Gastrocnemius medialis (tissue), 4 donors: ENCODE measurements at regions not wholly inside any gene's neighbourhood (a gene's known extent, or its start where the extent isn't known, plus 50 kb on each side); places are given as distances from the start of the nearest gene placed in this dataset.

Source experiments
- ATAC-seq, 2 donors: fragments of 150-250 bp; one replicate each; pipeline ENCODE4 v1.9.1; 2016
- DNase-seq, 2 donors: peaks; one replicate each; pipeline ENCODE4 v3.0.0-alpha.2; 2019
- H3K27ac ChIP-seq, 4 donors: fragments of 200-600 bp; sonication (generic); 1 replicate in 1 of 4; 2 replicates in 3 of 4; pipeline ENCODE4 v1.5.1; 2016 to 2018; ENCODE audit warnings: mild to moderate bottlenecking in 2 of 4, moderate library complexity in 1 of 4
- H3K27me3 ChIP-seq, 3 donors: fragments of 200-600 bp; sonication (generic) in 2 of 3; 1 replicate in 1 of 3; 2 replicates in 2 of 3; pipeline versions ENCODE4 v1.5.1 to v1.6.0; 2016 to 2019; ENCODE audit warnings: mild to moderate bottlenecking in 1 of 3, moderate library complexity in 1 of 3
- H3K36me3 ChIP-seq, 2 donors: fragments of 200-600 bp; sonication (generic) in 1 of 2; one replicate each; pipeline ENCODE4 v1.5.1; 2017 to 2018
- H3K4me1 ChIP-seq, 2 donors: fragments of 200-600 bp; sonication (generic) in 1 of 2; one replicate each; pipeline ENCODE4 v1.5.1; 2016 to 2017; ENCODE audit warnings: mild to moderate bottlenecking in 2 of 2
- H3K4me3 ChIP-seq, 4 donors: fragments of 200-600 bp; sonication (generic) in 3 of 4; 1 replicate in 1 of 4; 2 replicates in 3 of 4; pipeline ENCODE4 v1.5.1; 2016 to 2019; ENCODE audit warnings: mild to moderate bottlenecking in 2 of 4
- H3K9me3 ChIP-seq, 3 donors: fragments of 200-600 bp; sonication (generic) in 2 of 3; 1 replicate in 1 of 3; 2 replicates in 2 of 3; pipeline ENCODE4 v1.5.1; 2016 to 2019
- CTCF ChIP-seq, 5 experiments: fragments of 450-650 bp in 3 of 5; fragments of 200-600 bp in 2 of 5; sonication (generic) in 2 of 5; IDR thresholded peaks in 4 of 5; conservative IDR thresholded peaks in 1 of 5; 1 replicate in 4 of 5; 2 replicates in 1 of 5; pipeline ENCODE4 v1.5.1; 2016 to 2019; ENCODE audit warnings: antibody characterized with exemption in 5 of 5, mild to moderate bottlenecking in 3 of 5, moderate library complexity in 3 of 5
- POLR2A ChIP-seq, 2 donors: fragments of 450-650 bp; IDR thresholded peaks; one replicate each; pipeline ENCODE4 v1.6.1; 2017; ENCODE audit warnings: antibody characterized with exemption in 2 of 2, mild to moderate bottlenecking in 2 of 2, moderate library complexity in 2 of 2
- in situ Hi-C, 4 donors: fragments of 200-750 bp; cut with MboI; loops; one replicate each; pipeline versions ENCODE4 v1.15.0 to v1.8.0; 2017; ENCODE audit warnings: low sequenced_read_pairs in 4 of 4
- intact Hi-C: fragments of 100-400 bp; cut with DNase I; formaldehyde crosslinking; loops from one replicate; pipeline ENCODE4 v1.15.1; 2023; ENCODE audit warnings: low total_unique reads

GRCh38 chr13:81577601-81578195, 1236.8 kb upstream of the SPRY2 start:
- no peak overlapping the region for H3K27ac ChIP-seq
- no peaks in the 10 kb centered on the region for H3K27me3 ChIP-seq
- TF ChIP-seq POLR2A (IDR thresholded peaks at IDR 0.05) (no peak), CTCF (IDR thresholded peaks at IDR 0.05 in 4 of 5, conservative IDR thresholded peaks at IDR 0.05 in 1 of 5) (no peak)
- in situ Hi-C loops (no loop called here), intact Hi-C loops (no loop called here)
- no peaks in the 10 kb centered on the region for H3K36me3 ChIP-seq
- H3K4me3 ChIP-seq = no peak overlapping the region
- ATAC-seq = no peak
- no peaks in the 10 kb centered on the region for H3K4me1 ChIP-seq
- no peak for DNase-seq
- H3K9me3 ChIP-seq = no peaks in the 10 kb centered on the region

- Histone ChIP-seq H3K27ac (no peak overlapping the region), H3K36me3 (no peaks in the 10 kb centered on the region), H3K4me3 (no peak overlapping the region), H3K9me3 (no peaks in the 10 kb centered on the region), H3K27me3 (no peaks in the 10 kb centered on the region), H3K4me1 (no peaks in the 10 kb centered on the region)
- in situ Hi-C loops = no loop called here
- no peak for ATAC-seq
- DNase-seq = no peak
- no peak for TF ChIP-seq CTCF (IDR thresholded peaks at IDR 0.05 in 4 of 5, conservative IDR thresholded peaks at IDR 0.05 in 1 of 5)
- TF ChIP-seq POLR2A (IDR thresholded peaks at IDR 0.05) = no peak
- intact Hi-C loops = no loop called here
Observed at GRCh38 chr13:81568824-81569223, 1227.9 kb upstream of the SPRY2 start.

GRCh38 chr13:81565849-81566248, 1224.9 kb upstream of the SPRY2 start:
- TF ChIP-seq POLR2A (IDR thresholded peaks at IDR 0.05) (no peak), CTCF (IDR thresholded peaks at IDR 0.05 in 4 of 5, conservative IDR thresholded peaks at IDR 0.05 in 1 of 5) (no peak)
- no peak overlapping the region for H3K4me3 ChIP-seq
- in situ Hi-C loops (no loop called here), intact Hi-C loops (no loop called here)
- DNase-seq = no peak
- ATAC-seq = no peak
- no peaks in the 10 kb centered on the region for H3K4me1 ChIP-seq
- H3K9me3 ChIP-seq = no peaks in the 10 kb centered on the region
- no peaks in the 10 kb centered on the region for H3K27me3 ChIP-seq
- H3K36me3 ChIP-seq = no peaks in the 10 kb centered on the region
- H3K27ac ChIP-seq = no peak overlapping the region

GRCh38 chr13:81563091-81563490, 1222.2 kb upstream of the SPRY2 start:
- in situ Hi-C loops = no loop called here
- Histone ChIP-seq H3K27me3 (no peaks in the 10 kb centered on the region), H3K4me1 (no peaks in the 10 kb centered on the region), H3K36me3 (no peaks in the 10 kb centered on the region), H3K9me3 (no peaks in the 10 kb centered on the region), H3K27ac (no peak overlapping the region), H3K4me3 (no peak overlapping the region)
- ATAC-seq = no peak
- intact Hi-C loops = no loop called here
- no peak for DNase-seq
- TF ChIP-seq POLR2A (IDR thresholded peaks at IDR 0.05) (no peak), CTCF (IDR thresholded peaks at IDR 0.05 in 4 of 5, conservative IDR thresholded peaks at IDR 0.05 in 1 of 5) (no peak)

- no peak overlapping the region for H3K27ac ChIP-seq
- no peaks in the 10 kb centered on the region for H3K4me1 ChIP-seq
- no peaks in the 10 kb centered on the region for H3K36me3 ChIP-seq
- no peaks in the 10 kb centered on the region for H3K27me3 ChIP-seq
- no peak overlapping the region for H3K4me3 ChIP-seq
- in situ Hi-C loops (no loop called here), intact Hi-C loops (no loop called here)
- ATAC-seq (no peak), DNase-seq (no peak)
- no peak for TF ChIP-seq POLR2A (IDR thresholded peaks at IDR 0.05)
- no peak for TF ChIP-seq CTCF (IDR thresholded peaks at IDR 0.05 in 4 of 5, conservative IDR thresholded peaks at IDR 0.05 in 1 of 5)
- no peaks in the 10 kb centered on the region for H3K9me3 ChIP-seq
Observed at GRCh38 chr13:81562598-81562997, 1221.7 kb upstream of the SPRY2 start.
